ENCODE measurements at regions not wholly inside any gene's neighbourhood (a gene's known extent, or its start where the extent isn't known, plus 50 kb on each side); places are given as distances from the start of the nearest gene placed in this dataset.

GRCh38 chr14:42687421-42687820 is 1080.7 kb downstream of the LRFN5 start:
- Histone ChIP-seq H3K27me3 (no peaks in the 10 kb centered on the region), H3K4me3 (no peak overlapping the region), H3K36me3 (no peaks in the 10 kb centered on the region), H3K9me3 (no peaks in the 10 kb centered on the region), H3K4me1 (no peaks in the 10 kb centered on the region), H3K27ac (no peak overlapping the region)
- ATAC-seq (no peak), DNase-seq (no peak)
- intact Hi-C loops (cut with DNase I; ENCODE audit: low total_unique reads) = no loop called here
- in situ Hi-C loops (cut with MboI; ENCODE audit: low sequenced_read_pairs in 4 of 4) = no loop called here
- TF ChIP-seq CTCF (IDR thresholded peaks at IDR 0.05 in 4 of 5, conservative IDR thresholded peaks at IDR 0.05 in 1 of 5) (no peak), POLR2A (IDR thresholded peaks at IDR 0.05) (no peak)

- no peaks in the 10 kb centered on the region for H3K27me3 ChIP-seq
- in situ Hi-C loops (cut with MboI; ENCODE audit: low sequenced_read_pairs in 4 of 4) (no loop called here), intact Hi-C loops (cut with DNase I; ENCODE audit: low total_unique reads) (no loop called here)
- ATAC-seq (no peak), DNase-seq (no peak)
- TF ChIP-seq POLR2A (IDR thresholded peaks at IDR 0.05) = no peak
- no peak for TF ChIP-seq CTCF (IDR thresholded peaks at IDR 0.05 in 4 of 5, conservative IDR thresholded peaks at IDR 0.05 in 1 of 5)
- no peaks in the 10 kb centered on the region for H3K36me3 ChIP-seq
- H3K4me1 ChIP-seq = no peaks in the 10 kb centered on the region
- no peaks in the 10 kb centered on the region for H3K9me3 ChIP-seq
- H3K4me3 ChIP-seq = no peak overlapping the region
- no peak overlapping the region for H3K27ac ChIP-seq
These were observed 1077.0 kb downstream of the LRFN5 start for GRCh38 chr14:42683707-42684106.

GRCh38 chr14:42676636-42677035 is 1070.0 kb downstream of the LRFN5 start:
- no peaks in the 10 kb centered on the region for H3K9me3 ChIP-seq
- no peak for ATAC-seq
- no peaks in the 10 kb centered on the region for H3K27me3 ChIP-seq
- H3K4me1 ChIP-seq = no peaks in the 10 kb centered on the region
- intact Hi-C loops (cut with DNase I; ENCODE audit: low total_unique reads) = no loop called here
- H3K27ac ChIP-seq = no peak overlapping the region
- in situ Hi-C loops (cut with MboI; ENCODE audit: low sequenced_read_pairs in 4 of 4) = no loop called here
- no peaks in the 10 kb centered on the region for H3K36me3 ChIP-seq
- DNase-seq = no peak
- TF ChIP-seq POLR2A (IDR thresholded peaks at IDR 0.05) (no peak), CTCF (IDR thresholded peaks at IDR 0.05 in 4 of 5, conservative IDR thresholded peaks at IDR 0.05 in 1 of 5) (no peak)
- no peak overlapping the region for H3K4me3 ChIP-seq

- ATAC-seq (no peak), DNase-seq (no peak)
- Histone ChIP-seq H3K4me1 (no peaks in the 10 kb centered on the region), H3K36me3 (no peaks in the 10 kb centered on the region), H3K27ac (no peak overlapping the region), H3K4me3 (no peak overlapping the region), H3K27me3 (no peaks in the 10 kb centered on the region), H3K9me3 (no peaks in the 10 kb centered on the region)
- in situ Hi-C loops (cut with MboI; ENCODE audit: low sequenced_read_pairs in 4 of 4) = no loop called here
- no peak for TF ChIP-seq CTCF (IDR thresholded peaks at IDR 0.05 in 4 of 5, conservative IDR thresholded peaks at IDR 0.05 in 1 of 5)
- no peak for TF ChIP-seq POLR2A (IDR thresholded peaks at IDR 0.05)
- intact Hi-C loops (cut with DNase I; ENCODE audit: low total_unique reads) = no loop called here
These were observed 1067.3 kb downstream of the LRFN5 start for GRCh38 chr14:42673963-42674362.

GRCh38 chr14:42671636-42672035 is 1065.0 kb downstream of the LRFN5 start:
- no peak for TF ChIP-seq CTCF (IDR thresholded peaks at IDR 0.05 in 4 of 5, conservative IDR thresholded peaks at IDR 0.05 in 1 of 5)
- in situ Hi-C loops (cut with MboI; ENCODE audit: low sequenced_read_pairs in 4 of 4) = no loop called here
- intact Hi-C loops (cut with DNase I; ENCODE audit: low total_unique reads) = no loop called here
- no peaks in the 10 kb centered on the region for H3K36me3 ChIP-seq
- no peak for DNase-seq
- no peaks in the 10 kb centered on the region for H3K27me3 ChIP-seq
- H3K4me3 ChIP-seq = no peak overlapping the region
- no peak overlapping the region for H3K27ac ChIP-seq
- H3K4me1 ChIP-seq = no peaks in the 10 kb centered on the region
- ATAC-seq = no peak
- H3K9me3 ChIP-seq = no peaks in the 10 kb centered on the region

All from gastrocnemius medialis (tissue), 4 donors.